HepG2 (cell line): ENCODE measurements at regions not wholly inside any gene's neighbourhood (a gene's known extent, or its start where the extent isn't known, plus 50 kb on each side); places are given as distances from the start of the nearest gene placed in this dataset.

Experiments
- ATAC-seq: fragments of 200-7000 bp; cut with Tn5 transposase; 3 replicates; pipeline ENCODE4 v1.9.1; 2020; ENCODE audit warnings: mild to moderate bottlenecking, moderate library complexity
- BruUV-seq: library from RNA; stranded (reverse); fragments of 400-500 nt; replicated peaks from 2 replicates; lab custom pipeline; 2021; lab: Mats Ljungman, UMichigan
- CTCF ChIA-PET: fragments of 300-600 bp; formaldehyde crosslinking; extraction: SDS; loops from one replicate; lab custom pipeline; 2021; ENCODE audit warnings: low total read pairs, inconsistent platforms, low intra/inter-chr PET ratio; lab: Yijun Ruan, JAX
- POLR2A ChIA-PET: fragments of 350-600 bp; sonication (Branson Sonifier 250); formaldehyde crosslinking; loops from one replicate; lab custom pipeline; 2020; ENCODE audit warnings: antibody characterized with exemption, inconsistent platforms; lab: Yijun Ruan, JAX
- DNase-seq: peaks from one replicate; pipeline ENCODE4 v3.0.0-alpha.2; 2015; ENCODE audit warnings: low spot score
- FAIRE-seq: peaks from 3 replicates; lab custom pipeline; 2011; peaks lifted over from hg19 to GRCh38; lab: Jason Lieb, UNC
- H2AFZ ChIP-seq: one replicate; pipeline ENCODE4 v1.6.1; 2011; ENCODE audit warnings: low read length, inconsistent platforms
- H3K27ac ChIP-seq: fragments of 300-600 bp; 3 replicates; pipeline ENCODE4 v1.8.0; 2011; ENCODE audit warnings: mixed run types, mild to moderate bottlenecking, mixed read lengths, low read length, inconsistent platforms; ENCODE audit not compliant: insufficient read depth; ENCODE audit errors: extremely low read length
- H3K27me3 ChIP-seq, 2 experiments: fragments of 200-600 bp in 1 of 2; 2 replicates in 1 of 2; 3 replicates in 1 of 2; pipeline versions ENCODE4 v1.6.0 to v1.8.0; 2011; ENCODE audit warnings: low read length in 2 of 2, mild to moderate bottlenecking in 2 of 2, moderate library complexity in 2 of 2, inconsistent platforms in 1 of 2; ENCODE audit not compliant: insufficient read depth in 2 of 2, control insufficient read depth in 1 of 2
- H3K36me3 ChIP-seq, 2 experiments: fragments of 200-600 bp in 1 of 2; replicated peaks in 1 of 2; 2 replicates in 1 of 2; 3 replicates in 1 of 2; pipeline versions ENCODE4 v1.5.1 to v1.8.0; 2011; ENCODE audit warnings: low read length in 2 of 2, inconsistent platforms in 1 of 2; ENCODE audit not compliant: insufficient read depth in 2 of 2, control insufficient read depth in 1 of 2
- H3K4me1 ChIP-seq: 2 replicates; pipeline ENCODE4 v1.5.1; 2012; ENCODE audit warnings: low read length, inconsistent platforms; ENCODE audit not compliant: insufficient read depth
- H3K4me2 ChIP-seq: 2 replicates; pipeline ENCODE4 v1.6.0; 2011; ENCODE audit warnings: low read depth, low read length, inconsistent platforms
- H3K4me3 ChIP-seq, 3 experiments: fragments of 200-600 bp in 1 of 3; sonication (generic), shearing (Covaris generic) in 1 of 3; replicated peaks in 1 of 3; 2 replicates each; pipeline ENCODE4 v1.5.1; 2011 to 2016; ENCODE audit warnings: low read length in 3 of 3, inconsistent platforms in 2 of 3, low read depth in 2 of 3, mild to moderate bottlenecking in 2 of 3, control low read depth in 1 of 3, mixed read lengths in 1 of 3; ENCODE audit not compliant: insufficient read depth in 1 of 3
- H3K79me2 ChIP-seq: one replicate; pipeline ENCODE4 v1.6.1; 2011; ENCODE audit warnings: low read length, inconsistent platforms; ENCODE audit not compliant: insufficient read depth
- H3K9ac ChIP-seq: 2 replicates; pipeline ENCODE4 v1.6.0; 2011; ENCODE audit warnings: mild to moderate bottlenecking, low read depth, low read length, inconsistent platforms; ENCODE audit not compliant: insufficient read depth
- H3K9me3 ChIP-seq: 2 replicates; pipeline ENCODE4 v1.5.1; 2012; ENCODE audit warnings: mild to moderate bottlenecking, low read length
- H4K20me1 ChIP-seq: 2 replicates; pipeline ENCODE4 v1.6.0; 2011; ENCODE audit warnings: inconsistent platforms, mild to moderate bottlenecking, low read length, moderate library complexity; ENCODE audit not compliant: insufficient read depth
- ATF1 ChIP-seq: IDR thresholded peaks from 2 replicates; pipeline ENCODE4 v1.6.1; 2016; ENCODE audit warnings: mild to moderate bottlenecking, control low read depth
- BRD4 ChIP-seq: sonication (generic); formaldehyde crosslinking; IDR thresholded peaks from 2 replicates; pipeline ENCODE4 v1.4.0; 2020; ENCODE audit warnings: missing genetic modification reagents
- CAMTA2 ChIP-seq: sonication (generic); formaldehyde crosslinking; IDR thresholded peaks from 2 replicates; pipeline ENCODE4 v1.4.0; 2020; ENCODE audit warnings: mild to moderate bottlenecking, missing genetic modification reagents, borderline replicate concordance
- CCDC6 ChIP-seq: sonication (generic); formaldehyde crosslinking; IDR thresholded peaks from 2 replicates; pipeline ENCODE4 v1.8.1; 2022; ENCODE audit warnings: mild to moderate bottlenecking, missing genetic modification reagents, moderate library complexity
- FOXO1 ChIP-seq: sonication (generic); formaldehyde crosslinking; IDR thresholded peaks from 2 replicates; pipeline ENCODE4 v1.4.0; 2020; ENCODE audit warnings: missing genetic modification reagents
- HNRNPH1 ChIP-seq: fragments of 200-400 bp; formaldehyde crosslinking; optimal IDR thresholded peaks from 2 replicates; pipeline ENCODE3; 2017; ENCODE audit warnings: mild to moderate bottlenecking, low read depth, low read length
- NCOA2 ChIP-seq: sonication (generic); formaldehyde crosslinking; IDR thresholded peaks from 2 replicates; pipeline ENCODE4 v1.8.0; 2022; ENCODE audit warnings: inconsistent platforms
- NCOR1 ChIP-seq: fragments of 200-600 bp; sonication (generic); IDR thresholded peaks from 2 replicates; pipeline ENCODE4 v1.7.0; 2017; ENCODE audit warnings: antibody characterized with exemption, low read length, borderline replicate concordance
- NFKB2 ChIP-seq: sonication (generic); formaldehyde crosslinking; IDR thresholded peaks from 2 replicates; pipeline ENCODE4 v1.4.0; 2020; ENCODE audit warnings: missing genetic modification reagents, borderline replicate concordance
- NFRKB ChIP-seq: fragments of 450-650 bp; IDR thresholded peaks from 2 replicates; pipeline ENCODE4 v1.6.1; 2017
- PCBP1 ChIP-seq: fragments of 200-400 bp; formaldehyde crosslinking; IDR thresholded peaks from 2 replicates; pipeline ENCODE4 v1.6.1; 2017; ENCODE audit warnings: mild to moderate bottlenecking, low read depth, low read length, borderline replicate concordance
- PCBP2 ChIP-seq: fragments of 200-400 bp; formaldehyde crosslinking; optimal IDR thresholded peaks from 2 replicates; pipeline ENCODE3; 2018; ENCODE audit warnings: low read length, low read depth; ENCODE audit not compliant: poor library complexity, severe bottlenecking
- PHB2 ChIP-seq: fragments of 450-650 bp; IDR thresholded peaks from 2 replicates; pipeline ENCODE4 v1.6.1; 2018; ENCODE audit not compliant: partially characterized antibody
- SMC3 ChIP-seq: IDR thresholded peaks from 2 replicates; pipeline ENCODE4 v1.6.1; 2011; ENCODE audit warnings: low read length, improper control_type of control experiment
- SMYD3 ChIP-seq: sonication (generic); formaldehyde crosslinking; IDR thresholded peaks from 2 replicates; pipeline ENCODE4 v1.8.1; 2023; ENCODE audit warnings: mild to moderate bottlenecking, missing genetic modification reagents
- TBP ChIP-seq: sonication (generic); formaldehyde crosslinking; IDR thresholded peaks from 2 replicates; pipeline ENCODE4 v1.5.0; 2020; ENCODE audit warnings: missing genetic modification reagents
- TRAFD1 ChIP-seq: sonication (generic); formaldehyde crosslinking; IDR thresholded peaks from 2 replicates; pipeline ENCODE4 v1.5.1; 2020; ENCODE audit warnings: missing genetic modification reagents, mild to moderate bottlenecking, borderline replicate concordance
- ZKSCAN5 ChIP-seq: sonication (generic); formaldehyde crosslinking; IDR thresholded peaks from 2 replicates; pipeline ENCODE4 v1.5.1; 2020; ENCODE audit warnings: mild to moderate bottlenecking, missing genetic modification reagents
- ZNF142 ChIP-seq: sonication (generic); formaldehyde crosslinking; IDR thresholded peaks from 2 replicates; pipeline ENCODE4 v1.4.0; 2020; ENCODE audit warnings: missing genetic modification reagents
- ZNF232 ChIP-seq: sonication (generic); formaldehyde crosslinking; IDR thresholded peaks from 2 replicates; pipeline ENCODE4 v1.4.0; 2020; ENCODE audit warnings: missing genetic modification reagents, borderline replicate concordance
- in situ Hi-C: cut with HindIII; loops from 2 replicates; pipeline ENCODE4 v1.10.0; 2017; ENCODE audit warnings: low pct_unique_long_range_greater_than_20kb; ENCODE audit not compliant: extremely low pct_ligation_motif_present
- intact Hi-C: fragments of 100-400 bp; cut with micrococcal nuclease; formaldehyde crosslinking; loops from one replicate; pipeline ENCODE4 v1.10.0; 2022; ENCODE audit not compliant: unreplicated experiment

- Histone ChIP-seq H3K79me2 (no peaks in the 10 kb centered on the region), H3K27ac (no peak overlapping the region), H3K9ac (no peak overlapping the region), H4K20me1 (no peaks in the 10 kb centered on the region), H3K4me3 (no peak overlapping the region), H3K9me3 (no peaks in the 10 kb centered on the region), H3K36me3 (no peaks in the 10 kb centered on the region), H2AFZ (no peak overlapping the region), H3K27me3 (no peaks in the 10 kb centered on the region), H3K4me2 (no peak overlapping the region), H3K4me1 (peaks cover 12% of the 10 kb centered on the region; the same call in 1 of the 2 replicates)
- ChIA-PET CTCF (no interaction called here), POLR2A (no interaction called here)
- no peak for DNase-seq
- no peak for ATAC-seq
- intact Hi-C loops (no loop called here), in situ Hi-C loops (no loop called here)
- no peak for TF ChIP-seq NFRKB
- no peak for TF ChIP-seq ATF1 (CRISPR knock-in tag)
- TF ChIP-seq ZNF142 (CRISPR knock-in tag), result no peak
- TF ChIP-seq BRD4, result no peak
- no peak for TF ChIP-seq NFKB2 (CRISPR knock-in tag)
- TF ChIP-seq SMC3, result no peak
- no peak for TF ChIP-seq SMYD3 (CRISPR knock-in tag)
- TF ChIP-seq CAMTA2 (CRISPR knock-in tag), result no peak
- no peak for TF ChIP-seq PHB2
- TF ChIP-seq PCBP2, result no peak
- TF ChIP-seq FOXO1 (CRISPR knock-in tag), result no peak
- TF ChIP-seq HNRNPH1, result no peak
- TF ChIP-seq NCOR1, result no peak
- no peak for TF ChIP-seq NCOA2
- TF ChIP-seq TRAFD1 (CRISPR knock-in tag), result no peak
- TF ChIP-seq ZNF232 (CRISPR knock-in tag), result no peak
- no peak for TF ChIP-seq ZKSCAN5 (CRISPR knock-in tag)
- TF ChIP-seq CCDC6 (CRISPR knock-in tag), result no peak
- no peak for TF ChIP-seq PCBP1
- no peak for TF ChIP-seq TBP (CRISPR knock-in tag)
- no TSS peak for BruUV-seq
- no peak for FAIRE-seq
Measured at GRCh38 chr3:148208975-148209374, 488.7 kb upstream of the AGTR1 start.
